Activated naive CD4-positive, alpha-beta T cell treated with anti-CD3 and anti-CD28 coated beads for 36 hours (primary cell): ENCODE measurements at regions not wholly inside any gene's neighbourhood (a gene's known extent, or its start where the extent isn't known, plus 50 kb on each side); places are given as distances from the start of the nearest gene placed in this dataset. TPM values are rescaled to one million over a fixed set of nuclear protein-coding genes. Genes with fewer than 3 reads are reported as not detected.

ENCODE experiments used
- CTCF ChIA-PET: fragments of 350-600 bp; sonication (Branson Sonifier 250); formaldehyde crosslinking; loops from one replicate; lab custom pipeline; 2021; ENCODE audit warnings: antibody characterized with exemption; lab: Charles Lee
- DNase-seq: peaks from one replicate; pipeline ENCODE4 v3.0.0-alpha.2; 2020
- H3K27ac Mint-ChIP-seq: one replicate; pipeline ENCODE4 v1.8.0; 2021; ENCODE audit warnings: mild to moderate bottlenecking, mixed read lengths
- H3K27me3 Mint-ChIP-seq: one replicate; pipeline ENCODE4 v1.8.0; 2021; ENCODE audit warnings: low read depth, mixed read lengths
- H3K36me3 Mint-ChIP-seq: one replicate; pipeline ENCODE4 v1.8.0; 2021; ENCODE audit warnings: low read depth, mixed read lengths
- H3K4me1 Mint-ChIP-seq: one replicate; pipeline ENCODE4 v1.8.0; 2021; ENCODE audit warnings: low read depth, mixed read lengths
- H3K4me3 Mint-ChIP-seq: one replicate; pipeline ENCODE4 v1.8.0; 2021; ENCODE audit warnings: mild to moderate bottlenecking, moderate library complexity, mixed read lengths
- H3K9me3 Mint-ChIP-seq: one replicate; pipeline ENCODE4 v1.8.0; 2021; ENCODE audit warnings: mixed read lengths
- intact Hi-C: fragments of 100-400 bp; cut with micrococcal nuclease; formaldehyde crosslinking; loops from one replicate; pipeline ENCODE4 v1.15.1; 2023
- microRNA-seq: library from miRNA; unstranded; fragments of <30 nt; microRNA quantifications from one replicate; pipeline ENCODE4 v1.2.0, GENCODE V29; 2022; ENCODE audit warnings: borderline microRNAs expressed, borderline replicate concordance

DNA sequence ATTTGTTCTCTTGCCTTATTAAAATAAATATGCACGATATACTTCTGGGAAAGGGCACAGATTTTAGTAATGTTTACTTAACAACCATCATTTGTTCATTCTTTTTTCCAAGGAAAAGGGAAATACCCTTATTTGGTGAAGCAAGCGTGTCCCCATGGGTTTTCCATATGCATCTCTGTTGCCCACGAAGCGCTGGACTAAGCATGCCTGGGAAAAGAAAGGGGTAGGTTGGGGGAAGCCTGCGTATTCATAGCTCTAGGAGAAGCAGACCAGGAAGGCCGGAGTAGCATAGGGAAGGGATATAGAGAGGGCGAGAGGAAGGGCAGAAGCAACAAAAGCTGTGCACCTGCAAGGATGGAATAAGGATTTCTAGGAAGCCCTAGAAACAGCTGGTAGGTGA, 61.8 kb upstream of the ACO1 start:
- Mint-ChIP-seq H3K27ac (no peak overlapping the region), H3K4me1 (no peaks in the 10 kb centered on the region), H3K27me3 (peaks cover 11% of the 10 kb centered on the region), H3K9me3 (no peaks in the 10 kb centered on the region), H3K4me3 (no peak overlapping the region), H3K36me3 (no peaks in the 10 kb centered on the region)
- no peak for DNase-seq
- CTCF ChIA-PET, result no interaction called here
- intact Hi-C loops, result no loop called here

DNA sequence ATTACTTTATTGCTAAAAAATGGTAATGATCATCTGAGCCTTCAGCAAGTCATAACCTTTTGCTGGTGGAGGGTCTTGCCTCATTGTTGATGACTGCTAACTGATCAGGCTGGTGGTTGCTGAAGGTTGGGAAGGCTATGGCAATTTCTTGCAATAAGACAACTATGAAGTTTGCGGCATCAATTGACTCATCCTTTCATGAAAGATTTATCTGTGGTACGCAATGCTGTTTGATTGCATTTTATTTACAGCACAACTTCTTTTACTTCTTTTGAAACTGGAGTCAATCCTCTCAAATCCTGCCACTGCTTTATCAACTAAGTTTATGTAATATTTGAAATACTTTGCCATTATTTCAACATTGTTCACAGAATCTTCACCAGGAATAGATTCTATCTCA, 58.3 kb upstream of the ACO1 start:
- H3K9me3 Mint-ChIP-seq, result no peaks in the 10 kb centered on the region
- no peak overlapping the region for H3K4me3 Mint-ChIP-seq
- H3K27me3 Mint-ChIP-seq, result peaks cover 15% of the 10 kb centered on the region
- H3K36me3 Mint-ChIP-seq, result no peaks in the 10 kb centered on the region
- CTCF ChIA-PET, result no interaction called here
- no peak overlapping the region for H3K27ac Mint-ChIP-seq
- no peaks in the 10 kb centered on the region for H3K4me1 Mint-ChIP-seq
- intact Hi-C loops, result no loop called here
- DNase-seq, result no peak

DNA sequence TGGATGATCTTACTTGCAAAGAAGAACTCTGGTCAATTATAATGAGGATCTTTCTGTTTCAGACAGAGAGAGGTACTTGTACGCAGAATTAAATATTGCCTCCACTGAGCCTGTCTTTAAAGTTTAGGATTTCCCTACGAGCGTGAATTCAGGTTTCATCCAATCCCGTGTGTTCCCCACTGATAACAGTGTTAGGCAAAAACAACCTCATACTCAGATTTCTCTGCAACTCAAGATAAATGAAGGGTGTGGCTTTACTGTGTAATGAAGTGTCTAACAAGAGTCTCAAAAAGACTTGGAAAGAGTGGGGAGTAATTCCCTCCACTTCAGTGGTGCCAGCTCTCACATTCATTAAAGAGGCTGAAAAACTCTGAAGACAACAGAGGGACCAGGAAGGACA, 53.2 kb upstream of the ACO1 start:
- H3K27ac Mint-ChIP-seq, result no peak overlapping the region
- intact Hi-C loops, result no loop called here
- no peak for DNase-seq
- H3K4me3 Mint-ChIP-seq, result no peak overlapping the region
- H3K9me3 Mint-ChIP-seq, result no peaks in the 10 kb centered on the region
- H3K27me3 Mint-ChIP-seq, result peaks cover 10% of the 10 kb centered on the region
- no peaks in the 10 kb centered on the region for H3K36me3 Mint-ChIP-seq
- CTCF ChIA-PET, result interaction anchor here (0.5 kb wide), 1 partner anchor 251 kb away, joined by 3 read pairs; no protein-coding TSS in a partner anchor
- no peaks in the 10 kb centered on the region for H3K4me1 Mint-ChIP-seq

DNA sequence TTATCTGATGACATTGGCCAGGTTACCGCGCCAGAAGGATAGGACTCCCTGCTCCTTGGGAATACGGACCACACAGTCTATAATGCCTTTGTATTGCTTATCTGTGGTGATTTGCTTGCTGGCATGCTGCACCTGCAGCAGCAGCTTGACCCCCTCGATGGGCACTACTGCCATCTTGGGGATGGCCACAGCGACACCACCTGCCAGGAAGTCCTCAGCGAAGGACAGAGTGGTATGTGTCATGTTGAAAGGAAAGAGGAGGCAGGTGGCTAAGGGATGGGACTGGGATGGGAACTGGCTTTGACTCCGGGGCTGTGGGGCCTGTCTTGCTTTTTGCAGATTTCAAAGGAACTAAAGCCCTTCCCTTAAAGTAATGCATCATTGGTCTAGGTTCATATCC, 50.3 kb upstream of the ACO1 start:
- intact Hi-C loops, result no loop called here
- DNase-seq, result no peak
- no peaks in the 10 kb centered on the region for H3K4me1 Mint-ChIP-seq
- no peaks in the 10 kb centered on the region for H3K27me3 Mint-ChIP-seq
- H3K9me3 Mint-ChIP-seq, result no peaks in the 10 kb centered on the region
- H3K27ac Mint-ChIP-seq, result no peak overlapping the region
- no peaks in the 10 kb centered on the region for H3K36me3 Mint-ChIP-seq
- CTCF ChIA-PET, result no interaction called here
- H3K4me3 Mint-ChIP-seq, result no peak overlapping the region

Small RNAs in the stretch of these regions (microRNA-seq; reads per million reads assigned to microRNA genes)
- gene MIR873 (not detected), gene MIR876 (not detected)
